GM10248 (cell line): ENCODE measurements at regions not wholly inside any gene's neighbourhood (a gene's known extent, or its start where the extent isn't known, plus 50 kb on each side); places are given as distances from the start of the nearest gene placed in this dataset.

ENCODE experiments used
- CTCF ChIA-PET: fragments of 300-600 bp; sonication (Branson Sonifier 250); formaldehyde crosslinking; extraction: SDS; loops from one replicate; lab custom pipeline; 2021; ENCODE audit warnings: antibody characterized with exemption; lab: Yijun Ruan, JAX
- POLR2A ChIA-PET: fragments of 350-650 bp; sonication (Branson Sonifier 250); formaldehyde crosslinking; extraction: SDS; loops from one replicate; lab custom pipeline; 2020; ENCODE audit warnings: antibody characterized with exemption; lab: Yijun Ruan, JAX
- DNase-seq: peaks from one replicate; pipeline ENCODE4 v3.0.0; 2012; ENCODE audit errors: extremely low spot score
- CTCF ChIP-seq: IDR thresholded peaks from 2 replicates; pipeline ENCODE4 v1.5.1; 2012; ENCODE audit warnings: mild to moderate bottlenecking, low read depth; ENCODE audit errors: extremely low read depth, missing control alignments, control extremely low read depth

GRCh38 chr21:38645282-38645681, 147.0 kb upstream of the ERG start:
- DNase-seq = no peak

GRCh38 chr21:38646213-38646837, 148.0 kb upstream of the ERG start:
- POLR2A ChIA-PET = no interaction called here
- CTCF ChIA-PET = no interaction called here
- no peak for TF ChIP-seq CTCF
- DNase-seq = no peak

More at GRCh38 chr21:38645282-38645681, 147.0 kb upstream of the ERG start:
- TF ChIP-seq CTCF = no peak
- ChIA-PET CTCF (interaction anchor here (1.0 kb wide), 1 partner anchor 11 kb away, joined by 3 read pairs; no protein-coding TSS in a partner anchor), POLR2A (no interaction called here)

- CTCF ChIA-PET = interaction anchor here (1.7 kb wide), 1 partner anchor 10 kb away, joined by 4 read pairs; no protein-coding TSS in a partner anchor
- no peak for TF ChIP-seq CTCF
- POLR2A ChIA-PET = no interaction called here
- DNase-seq = no peak
Measured at GRCh38 chr21:38649120-38649519, 150.8 kb upstream of the ERG start.

- DNase-seq = no peak
- CTCF ChIA-PET = no interaction called here
- no peak for TF ChIP-seq CTCF
- POLR2A ChIA-PET = no interaction called here
Measured at GRCh38 chr21:38651570-38651969, 153.3 kb upstream of the ERG start.

GRCh38 chr21:38652396-38652795, 153.3 kb upstream of the ETS2 start:
- TF ChIP-seq CTCF = no peak
- ChIA-PET CTCF (no interaction called here), POLR2A (no interaction called here)
- no peak for DNase-seq

GRCh38 chr21:38654580-38654979, 151.1 kb upstream of the ETS2 start:
- no peak for DNase-seq
- POLR2A ChIA-PET = no interaction called here
- CTCF ChIA-PET = interaction anchor here (1.5 kb wide), 1 partner anchor 12 kb away, joined by 3 read pairs; no protein-coding TSS in a partner anchor
- TF ChIP-seq CTCF = no peak

GRCh38 chr21:38658511-38658910, 147.2 kb upstream of the ETS2 start:
- CTCF ChIA-PET = interaction anchor here (0.8 to 2.3 kb wide), 4 partner anchors 9 to 48 kb away, joined by 3 to 7 read pairs (median 4); no protein-coding TSS in a partner anchor
- POLR2A ChIA-PET = no interaction called here

More at GRCh38 chr21:38658511-38658910, 147.2 kb upstream of the ETS2 start:
- no peak for TF ChIP-seq CTCF
- no peak for DNase-seq
